ENCODE measurements at regions not wholly inside any gene's neighbourhood (a gene's known extent, or its start where the extent isn't known, plus 50 kb on each side); places are given as distances from the start of the nearest gene placed in this dataset.

DNA sequence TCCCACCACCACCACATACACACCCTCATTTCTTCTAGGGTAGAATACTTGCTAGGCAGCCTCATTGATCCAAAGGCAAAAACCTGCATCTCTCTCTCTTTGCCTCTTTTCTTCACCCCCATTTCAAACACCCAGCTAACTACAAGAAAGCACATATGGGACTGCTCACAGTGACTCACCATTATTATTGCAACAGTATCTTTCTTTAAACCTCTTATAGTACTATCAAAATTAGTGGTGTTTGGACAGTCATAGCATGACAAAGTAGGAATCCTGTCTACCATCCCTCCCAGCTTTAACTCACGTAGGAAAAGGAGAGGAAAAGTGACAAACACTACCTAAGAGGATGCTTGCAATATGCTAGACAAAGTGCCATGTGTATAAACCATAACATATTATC, 422.5 kb upstream of the CRIM1 start:
- Histone ChIP-seq H3K36me3 (ENCODE audit: control insufficient read depth in 2 of 2, insufficient read depth in 2 of 2, low read length in 1 of 2) (no peaks in the 10 kb centered on the region), H3K79me2 (ENCODE audit: control insufficient read depth, insufficient read depth, low read length) (no peaks in the 10 kb centered on the region), H3K4me2 (ENCODE audit: control insufficient read depth, insufficient read depth) (no peak overlapping the region), H2AFZ (ENCODE audit: control insufficient read depth, low read depth, low read length) (no peak overlapping the region), H4K20me1 (ENCODE audit: control insufficient read depth, insufficient read depth) (no peaks in the 10 kb centered on the region), H3K4me1 (ENCODE audit: control insufficient read depth, insufficient read depth, low read length) (no peaks in the 10 kb centered on the region), H3K9ac (ENCODE audit: control insufficient read depth, insufficient read depth, low read length) (no peak overlapping the region), H3K9me3 (replicated peaks; ENCODE audit: control insufficient read depth, insufficient read depth, low read length) (no peaks in the 10 kb centered on the region), H3K4me3 (no peak overlapping the region), H3K27me3 (replicated peaks in 1 of 2; ENCODE audit: control insufficient read depth in 2 of 2, insufficient read depth in 2 of 2, low read length in 1 of 2) (no peaks in the 10 kb centered on the region; a peak in 1 of 4 replicates), H3K27ac (ENCODE audit: control insufficient read depth, insufficient read depth) (no peak overlapping the region)
- ChIA-PET SMC1A (ENCODE audit: uncharacterized antibody, unreplicated experiment) (interaction anchor here (0.6 to 1.3 kb wide), 3 partner anchors 9 to 16 kb away, joined by 3 read pairs; no protein-coding TSS in a partner anchor), POLR2A (no interaction called here), RAD21 (ENCODE audit: unreplicated experiment) (no interaction called here), CTCF (interaction anchor here (1.6 kb wide), 1 partner anchor 9 kb away, joined by 6 read pairs; no protein-coding TSS in a partner anchor)
- TF ChIP-seq HDGF (IDR thresholded peaks at IDR 0.05), result no peak
- no peak for TF ChIP-seq SP1 (IDR thresholded peaks at IDR 0.05; ENCODE audit: low read depth, low read length)
- TF ChIP-seq YBX1 (IDR thresholded peaks at IDR 0.05), result no peak
- TF ChIP-seq ZNF274 (IDR thresholded peaks at IDR 0.05; ENCODE audit: insufficient read depth, insufficient read length), result no peak
- no peak for TF ChIP-seq FOS (IDR thresholded peaks at IDR 0.05; ENCODE audit: borderline replicate concordance, extremely low read depth, insufficient read length)
- TF ChIP-seq SUZ12 (IDR thresholded peaks at IDR 0.05; ENCODE audit: unreplicated experiment), result no peak
- TF ChIP-seq, protein P1, sequence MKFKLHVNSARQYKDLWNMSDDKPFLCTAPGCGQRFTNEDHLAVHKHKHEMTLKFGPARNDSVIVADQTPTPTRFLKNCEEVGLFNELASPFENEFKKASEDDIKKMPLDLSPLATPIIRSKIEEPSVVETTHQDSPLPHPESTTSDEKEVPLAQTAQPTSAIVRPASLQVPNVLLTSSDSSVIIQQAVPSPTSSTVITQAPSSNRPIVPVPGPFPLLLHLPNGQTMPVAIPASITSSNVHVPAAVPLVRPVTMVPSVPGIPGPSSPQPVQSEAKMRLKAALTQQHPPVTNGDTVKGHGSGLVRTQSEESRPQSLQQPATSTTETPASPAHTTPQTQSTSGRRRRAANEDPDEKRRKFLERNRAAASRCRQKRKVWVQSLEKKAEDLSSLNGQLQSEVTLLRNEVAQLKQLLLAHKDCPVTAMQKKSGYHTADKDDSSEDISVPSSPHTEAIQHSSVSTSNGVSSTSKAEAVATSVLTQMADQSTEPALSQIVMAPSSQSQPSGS (IDR thresholded peaks at IDR 0.05; ENCODE audit: low read length), result no peak
- TF ChIP-seq WRNIP1 (IDR thresholded peaks at IDR 0.05; ENCODE audit: borderline replicate concordance, low read depth, low read length), result no peak
- TF ChIP-seq NRF1 (conservative IDR thresholded peaks at IDR 0.05; ENCODE audit: low read depth, low read length), result no peak
- TF ChIP-seq FOXM1 (IDR thresholded peaks at IDR 0.05; ENCODE audit: low read depth, low read length), result no peak
- no peak for TF ChIP-seq TCF3 (IDR thresholded peaks at IDR 0.05; ENCODE audit: borderline replicate concordance, insufficient read depth, low read depth, low read length)
- TF ChIP-seq ZNF622 (IDR thresholded peaks at IDR 0.05), result no peak
- TF ChIP-seq SMC3 (IDR thresholded peaks at IDR 0.05; ENCODE audit: borderline replicate concordance, low read length), result no peak
- TF ChIP-seq, protein P2, sequence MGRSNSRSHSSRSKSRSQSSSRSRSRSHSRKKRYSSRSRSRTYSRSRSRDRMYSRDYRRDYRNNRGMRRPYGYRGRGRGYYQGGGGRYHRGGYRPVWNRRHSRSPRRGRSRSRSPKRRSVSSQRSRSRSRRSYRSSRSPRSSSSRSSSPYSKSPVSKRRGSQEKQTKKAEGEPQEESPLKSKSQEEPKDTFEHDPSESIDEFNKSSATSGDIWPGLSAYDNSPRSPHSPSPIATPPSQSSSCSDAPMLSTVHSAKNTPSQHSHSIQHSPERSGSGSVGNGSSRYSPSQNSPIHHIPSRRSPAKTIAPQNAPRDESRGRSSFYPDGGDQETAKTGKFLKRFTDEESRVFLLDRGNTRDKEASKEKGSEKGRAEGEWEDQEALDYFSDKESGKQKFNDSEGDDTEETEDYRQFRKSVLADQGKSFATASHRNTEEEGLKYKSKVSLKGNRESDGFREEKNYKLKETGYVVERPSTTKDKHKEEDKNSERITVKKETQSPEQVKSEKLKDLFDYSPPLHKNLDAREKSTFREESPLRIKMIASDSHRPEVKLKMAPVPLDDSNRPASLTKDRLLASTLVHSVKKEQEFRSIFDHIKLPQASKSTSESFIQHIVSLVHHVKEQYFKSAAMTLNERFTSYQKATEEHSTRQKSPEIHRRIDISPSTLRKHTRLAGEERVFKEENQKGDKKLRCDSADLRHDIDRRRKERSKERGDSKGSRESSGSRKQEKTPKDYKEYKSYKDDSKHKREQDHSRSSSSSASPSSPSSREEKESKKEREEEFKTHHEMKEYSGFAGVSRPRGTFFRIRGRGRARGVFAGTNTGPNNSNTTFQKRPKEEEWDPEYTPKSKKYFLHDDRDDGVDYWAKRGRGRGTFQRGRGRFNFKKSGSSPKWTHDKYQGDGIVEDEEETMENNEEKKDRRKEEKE (IDR thresholded peaks at IDR 0.05), result no peak
- no peak for TF ChIP-seq GATAD2B (conservative IDR thresholded peaks at IDR 0.05; ENCODE audit: low read depth)
- no peak for TF ChIP-seq DPF2 (IDR thresholded peaks at IDR 0.05)
- no peak for TF ChIP-seq CREB1 (IDR thresholded peaks at IDR 0.05; ENCODE audit: low read depth)
- TF ChIP-seq, protein P3, sequence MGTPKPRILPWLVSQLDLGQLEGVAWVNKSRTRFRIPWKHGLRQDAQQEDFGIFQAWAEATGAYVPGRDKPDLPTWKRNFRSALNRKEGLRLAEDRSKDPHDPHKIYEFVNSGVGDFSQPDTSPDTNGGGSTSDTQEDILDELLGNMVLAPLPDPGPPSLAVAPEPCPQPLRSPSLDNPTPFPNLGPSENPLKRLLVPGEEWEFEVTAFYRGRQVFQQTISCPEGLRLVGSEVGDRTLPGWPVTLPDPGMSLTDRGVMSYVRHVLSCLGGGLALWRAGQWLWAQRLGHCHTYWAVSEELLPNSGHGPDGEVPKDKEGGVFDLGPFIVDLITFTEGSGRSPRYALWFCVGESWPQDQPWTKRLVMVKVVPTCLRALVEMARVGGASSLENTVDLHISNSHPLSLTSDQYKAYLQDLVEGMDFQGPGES (IDR thresholded peaks at IDR 0.05), result no peak
- TF ChIP-seq, protein P4, sequence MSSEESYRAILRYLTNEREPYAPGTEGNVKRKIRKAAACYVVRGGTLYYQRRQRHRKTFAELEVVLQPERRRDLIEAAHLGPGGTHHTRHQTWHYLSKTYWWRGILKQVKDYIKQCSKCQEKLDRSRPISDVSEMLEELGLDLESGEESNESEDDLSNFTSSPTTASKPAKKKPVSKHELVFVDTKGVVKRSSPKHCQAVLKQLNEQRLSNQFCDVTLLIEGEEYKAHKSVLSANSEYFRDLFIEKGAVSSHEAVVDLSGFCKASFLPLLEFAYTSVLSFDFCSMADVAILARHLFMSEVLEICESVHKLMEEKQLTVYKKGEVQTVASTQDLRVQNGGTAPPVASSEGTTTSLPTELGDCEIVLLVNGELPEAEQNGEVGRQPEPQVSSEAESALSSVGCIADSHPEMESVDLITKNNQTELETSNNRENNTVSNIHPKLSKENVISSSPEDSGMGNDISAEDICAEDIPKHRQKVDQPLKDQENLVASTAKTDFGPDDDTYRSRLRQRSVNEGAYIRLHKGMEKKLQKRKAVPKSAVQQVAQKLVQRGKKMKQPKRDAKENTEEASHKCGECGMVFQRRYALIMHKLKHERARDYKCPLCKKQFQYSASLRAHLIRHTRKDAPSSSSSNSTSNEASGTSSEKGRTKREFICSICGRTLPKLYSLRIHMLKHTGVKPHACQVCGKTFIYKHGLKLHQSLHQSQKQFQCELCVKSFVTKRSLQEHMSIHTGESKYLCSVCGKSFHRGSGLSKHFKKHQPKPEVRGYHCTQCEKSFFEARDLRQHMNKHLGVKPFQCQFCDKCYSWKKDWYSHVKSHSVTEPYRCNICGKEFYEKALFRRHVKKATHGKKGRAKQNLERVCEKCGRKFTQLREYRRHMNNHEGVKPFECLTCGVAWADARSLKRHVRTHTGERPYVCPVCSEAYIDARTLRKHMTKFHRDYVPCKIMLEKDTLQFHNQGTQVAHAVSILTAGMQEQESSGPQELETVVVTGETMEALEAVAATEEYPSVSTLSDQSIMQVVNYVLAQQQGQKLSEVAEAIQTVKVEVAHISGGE (CRISPR knock-in tag; IDR thresholded peaks at IDR 0.05), result no peak
- in situ Hi-C loops (cut with MboI) (no loop called here), intact Hi-C loops (cut with micrococcal nuclease; ENCODE audit: unreplicated experiment) (no loop called here)
- BruUV-seq (replicated peaks), result no TSS peak
- ATAC-seq (no peak), FAIRE-seq (no peak), DNase-seq (ENCODE audit: low read depth, low spot score) (no peak)
- 0% methylated on average over 1 of the region's 1 CpG for WGBS (ENCODE audit: insufficient coverage, insufficient replicate concordance, low lambda C conversion rate, missing lambda C conversion rate)

Data from GM12878 (cell line).